ENCODE measurements at regions not wholly inside any gene's neighbourhood (a gene's known extent, or its start where the extent isn't known, plus 50 kb on each side); places are given as distances from the start of the nearest gene placed in this dataset.

- TF ChIP-seq REST (tag by site-specific recombination; IDR thresholded peaks at IDR 0.05): no peak
- TF ChIP-seq YY1 (tag by site-specific recombination; IDR thresholded peaks at IDR 0.05): no peak
- no peak for TF ChIP-seq ZNF121 (tag by site-specific recombination; IDR thresholded peaks at IDR 0.05)
- no peak for TF ChIP-seq PBX3 (CRISPR knock-in tag; IDR thresholded peaks at IDR 0.05)
- no peak for TF ChIP-seq ZNF549 (tag by site-specific recombination; IDR thresholded peaks at IDR 0.05)
- no peak for TF ChIP-seq ZNF423 (tag by site-specific recombination; IDR thresholded peaks at IDR 0.05)
- TF ChIP-seq CTCF (tag by site-specific recombination; IDR thresholded peaks at IDR 0.05): no peak
- no peak for TF ChIP-seq GFI1B (tag by site-specific recombination; IDR thresholded peaks at IDR 0.05)
- no peak for TF ChIP-seq TRIM28 (IDR thresholded peaks at IDR 0.05; ENCODE audit: borderline replicate concordance, low read length)
- TF ChIP-seq ZNF785 (tag by site-specific recombination; IDR thresholded peaks at IDR 0.05): no peak
- no peak for TF ChIP-seq PATZ1 (tag by site-specific recombination; IDR thresholded peaks at IDR 0.05)
- TF ChIP-seq ZNF24 (tag by site-specific recombination; IDR thresholded peaks at IDR 0.05): no peak
- no peak for TF ChIP-seq MEIS1 (CRISPR knock-in tag; IDR thresholded peaks at IDR 0.05; ENCODE audit: borderline replicate concordance)
- no peak for TF ChIP-seq SP2 (tag by site-specific recombination; IDR thresholded peaks at IDR 0.05)
Measured at GRCh38 chr1:244144053-244144452, 93.0 kb downstream of the ZBTB18 start.
